ENCODE measurements at regions not wholly inside any gene's neighbourhood (a gene's known extent, or its start where the extent isn't known, plus 50 kb on each side); places are given as distances from the start of the nearest gene placed in this dataset.
"Not testable (repeated sequence)": the region's sequence is repeated elsewhere in the genome, so short reads cannot be mapped to it uniquely, and the experiment has no call there.

DNA sequence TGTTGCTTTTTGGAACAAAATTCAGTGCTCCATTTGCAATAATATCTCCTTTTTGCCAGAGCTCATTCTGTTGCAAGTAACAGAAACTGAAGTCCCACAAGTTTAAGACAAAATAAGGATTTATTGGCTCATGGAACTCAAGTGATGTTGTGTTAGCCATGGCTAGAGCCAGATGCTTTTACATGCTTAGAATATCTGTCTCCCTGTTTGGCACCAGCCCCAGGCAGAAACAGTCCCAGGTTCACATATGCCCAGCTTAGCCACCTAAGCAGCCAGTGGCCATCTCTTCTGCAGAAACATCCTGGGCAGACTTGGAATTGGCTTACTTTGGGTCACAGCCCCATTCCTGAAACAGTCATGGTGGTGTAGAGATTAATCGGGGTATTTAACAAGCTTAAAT, 540.9 kb upstream of the SGCD start:
- no peak for DNase-seq

DNA sequence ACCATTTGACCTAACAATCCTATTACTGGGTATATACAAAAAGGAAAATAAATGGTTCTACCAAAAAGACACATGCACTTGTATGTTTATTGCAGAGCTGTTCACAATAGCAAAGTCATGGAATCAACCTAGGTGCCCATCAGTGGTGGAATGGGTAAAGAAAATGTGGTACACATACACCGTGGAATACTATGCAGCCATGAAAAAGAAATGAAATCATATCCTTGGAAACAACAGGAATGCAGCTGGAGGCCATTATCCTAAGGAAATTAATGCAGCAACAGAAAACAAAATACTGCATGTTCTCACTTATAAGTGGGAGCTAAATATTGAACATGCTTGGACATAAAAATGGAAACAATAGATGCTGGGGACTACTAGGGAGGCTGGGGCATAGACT, 534.1 kb upstream of the SGCD start:
- no peak for DNase-seq

DNA sequence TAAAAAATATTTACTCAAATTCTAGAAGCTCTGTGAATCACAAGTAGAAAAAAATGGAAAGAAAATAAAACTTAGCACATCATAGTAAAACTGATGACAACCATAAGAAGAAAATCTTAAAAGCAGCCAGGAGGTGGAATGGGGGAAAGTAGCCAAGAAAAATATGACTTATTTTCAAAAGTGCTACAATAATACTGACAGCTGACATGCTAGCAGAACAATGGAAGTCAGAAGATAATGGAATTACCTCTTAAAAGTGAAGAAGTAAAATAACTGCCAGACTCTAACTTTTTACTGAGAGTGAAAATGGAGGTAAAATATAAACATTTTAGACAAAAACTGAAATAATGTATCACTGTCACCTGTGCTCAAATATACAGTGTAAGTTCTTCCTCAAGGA, 532.2 kb upstream of the SGCD start:
- no peak for DNase-seq

GRCh38 chr5:155799308-155799707, 527.7 kb upstream of the SGCD start:
- DNase-seq: no peak

GRCh38 chr5:155807884-155808576, 518.9 kb upstream of the SGCD start:
- no peak for DNase-seq

GRCh38 chr5:155815248-155815647, 511.7 kb upstream of the SGCD start:
- DNase-seq: no peak

DNA sequence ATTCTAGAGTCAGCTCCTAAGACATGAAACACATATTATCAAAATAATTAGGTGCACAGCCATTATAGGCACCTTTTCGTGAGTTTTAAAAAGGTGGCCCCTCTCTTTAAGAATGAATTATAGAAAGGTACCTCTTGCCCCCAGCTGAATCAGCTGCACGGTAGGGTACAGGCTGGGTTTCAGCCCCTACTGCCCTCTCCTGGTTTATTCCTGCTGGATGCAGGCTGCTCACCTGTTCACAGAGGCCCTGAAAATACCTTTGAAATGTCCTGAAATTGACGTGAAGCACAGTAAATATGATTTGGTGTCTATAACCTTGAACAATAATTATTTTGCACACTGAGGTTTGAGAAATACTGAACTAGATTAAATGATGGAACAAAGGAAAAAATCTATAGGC, 504.8 kb upstream of the SGCD start:
- no peak for DNase-seq

DNA sequence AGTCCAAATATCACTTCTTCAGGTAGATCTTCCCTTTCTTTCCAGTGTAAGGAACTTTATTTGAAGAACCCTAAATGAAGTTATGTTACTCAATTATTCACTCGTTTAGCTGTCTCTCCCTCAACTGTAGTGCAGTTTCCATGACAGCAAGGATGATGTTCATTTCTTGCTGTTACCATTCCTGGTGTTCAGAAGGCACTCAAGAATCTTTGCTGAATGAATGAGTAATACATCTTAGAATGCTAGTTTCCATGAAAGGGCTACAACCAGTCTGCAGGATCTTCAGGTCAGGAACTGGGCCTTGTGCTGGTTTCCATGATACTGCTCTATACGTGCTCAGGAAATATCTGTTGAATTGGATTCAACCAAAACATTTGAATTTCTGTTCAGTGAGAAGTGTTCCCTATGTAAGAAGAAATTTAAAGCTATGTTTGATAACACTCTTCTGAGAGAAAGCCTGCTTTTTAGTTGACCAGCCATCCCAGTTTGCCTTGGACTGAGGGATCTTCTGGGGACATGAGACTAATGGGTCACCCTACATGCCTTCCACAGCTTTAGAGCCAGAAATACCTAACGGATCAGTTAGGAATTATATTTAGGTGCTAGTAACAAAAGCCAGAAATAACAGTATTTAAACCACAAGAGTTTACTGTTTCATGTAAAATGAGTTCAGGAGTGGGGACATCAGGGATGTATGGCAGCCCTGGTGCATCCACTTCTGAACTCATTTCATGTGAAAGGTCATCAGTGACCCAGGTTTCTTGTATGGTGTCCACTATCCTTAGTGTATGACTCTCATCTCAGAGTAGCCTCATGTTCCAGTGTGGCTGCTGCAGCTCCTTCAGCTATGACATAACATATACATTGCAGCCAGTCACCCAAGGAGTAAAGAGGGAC, 500.1 kb upstream of the SGCD start:
- no peak for DNase-seq

DNA sequence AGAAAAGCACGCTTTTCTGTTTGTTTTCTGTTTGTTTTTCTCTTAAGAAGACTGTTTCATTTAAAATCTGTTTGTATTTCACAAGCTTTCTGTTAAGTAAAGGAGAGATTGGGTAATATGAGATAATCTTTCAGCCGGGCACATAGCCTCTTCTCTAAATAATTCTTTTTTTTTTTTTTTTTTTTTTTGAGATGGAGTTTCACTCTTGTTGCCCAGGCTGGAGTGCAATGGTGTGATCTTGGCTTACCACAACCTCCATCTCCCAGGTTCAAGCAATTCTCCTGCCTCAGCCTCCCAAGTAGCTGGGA, 499.5 kb upstream of the SGCD start:
- not testable (repeated sequence) for DNase-seq

DNA sequence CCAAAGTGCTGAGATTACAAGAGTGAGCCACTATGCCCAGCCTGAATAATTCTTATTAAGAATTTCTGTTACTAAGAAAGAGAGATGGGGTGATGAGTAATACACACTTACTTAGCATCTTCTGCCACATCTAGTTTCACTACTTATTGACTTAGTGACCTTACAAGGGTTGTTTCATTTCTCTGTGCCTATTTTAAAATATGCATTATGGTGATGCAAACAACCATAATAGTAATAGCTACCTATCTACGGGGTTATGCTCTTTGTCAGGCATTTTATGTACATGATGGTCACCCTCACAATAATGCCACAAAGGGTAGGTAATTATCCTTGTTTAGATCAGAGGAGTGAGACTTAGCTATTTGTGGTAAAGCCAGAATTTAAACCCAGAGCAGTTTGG, 499.0 kb upstream of the SGCD start:
- no peak for DNase-seq

DNA sequence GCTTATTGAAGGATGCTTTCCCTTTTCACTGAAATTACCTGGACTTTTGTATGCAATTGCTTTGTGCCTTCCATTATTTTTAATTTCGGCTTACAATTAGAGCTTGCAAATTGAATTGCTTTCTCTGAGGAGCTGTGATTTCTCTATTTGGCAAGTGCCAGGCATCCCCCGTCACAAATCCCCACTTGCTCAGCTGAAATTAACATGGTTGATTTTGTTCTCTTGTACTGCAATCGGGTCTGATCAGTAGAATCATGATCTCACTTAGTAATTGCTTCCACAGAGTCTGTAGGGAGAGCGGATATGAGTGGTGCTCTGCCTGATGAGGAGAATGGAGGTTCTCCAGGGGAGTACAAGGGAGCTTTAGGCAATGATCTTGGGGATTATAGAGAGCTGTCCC, 495.5 kb upstream of the SGCD start:
- no peak for DNase-seq

DNA sequence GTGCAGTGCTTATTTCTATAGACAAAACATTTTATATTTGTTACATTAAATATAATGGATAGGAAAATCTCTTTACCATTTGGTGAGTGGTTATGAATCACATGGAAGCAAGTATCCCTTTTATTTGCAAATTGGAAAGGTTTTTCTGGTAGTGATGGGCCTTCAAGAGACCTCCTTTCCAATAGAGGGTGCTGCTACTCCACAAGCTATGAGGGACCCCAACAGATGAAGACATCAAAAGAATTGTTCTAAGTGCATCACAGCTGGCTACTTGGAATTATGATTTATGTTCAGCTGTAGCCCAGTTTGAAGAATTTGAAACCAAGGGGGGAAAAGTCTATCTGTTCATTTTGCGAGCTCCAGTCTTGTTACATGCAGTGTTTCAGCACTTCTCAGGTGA, 493.7 kb upstream of the SGCD start:
- DNase-seq: peak in 1 of 2 experiments; percentile 4

DNA sequence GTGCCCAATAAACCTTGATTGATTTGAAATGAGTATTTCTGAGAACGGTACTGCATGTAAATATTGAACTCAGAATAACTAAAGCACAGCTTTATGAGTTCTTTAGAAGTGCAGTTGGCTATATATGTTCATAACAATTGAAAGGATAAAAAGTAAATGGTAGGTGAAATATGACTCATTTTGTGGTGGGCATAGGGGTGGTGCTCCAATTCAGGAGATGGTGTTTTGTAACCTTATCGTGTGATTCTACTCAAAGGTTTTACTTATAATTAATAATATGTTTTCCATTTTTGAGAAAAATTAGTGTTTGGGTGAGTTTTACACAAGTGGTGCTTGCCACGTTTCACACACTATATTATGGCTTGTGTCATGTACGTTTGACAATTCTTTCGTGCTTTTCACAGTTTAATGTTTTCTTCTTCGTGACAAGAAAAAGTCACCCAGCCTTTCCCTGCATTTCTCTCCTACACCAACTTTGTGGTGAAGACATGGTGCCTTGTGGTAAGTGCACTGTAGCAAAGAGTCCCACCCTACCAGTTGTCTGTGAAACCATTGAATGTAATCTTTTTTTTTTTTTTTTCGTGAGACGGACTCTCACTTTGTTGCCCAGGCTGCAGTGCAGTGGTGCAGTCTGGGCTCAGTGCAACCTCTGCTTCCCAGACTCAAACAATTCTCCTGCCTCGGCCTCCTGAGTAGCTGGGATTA, 492.5 kb upstream of the SGCD start:
- DNase-seq: no peak

DNA sequence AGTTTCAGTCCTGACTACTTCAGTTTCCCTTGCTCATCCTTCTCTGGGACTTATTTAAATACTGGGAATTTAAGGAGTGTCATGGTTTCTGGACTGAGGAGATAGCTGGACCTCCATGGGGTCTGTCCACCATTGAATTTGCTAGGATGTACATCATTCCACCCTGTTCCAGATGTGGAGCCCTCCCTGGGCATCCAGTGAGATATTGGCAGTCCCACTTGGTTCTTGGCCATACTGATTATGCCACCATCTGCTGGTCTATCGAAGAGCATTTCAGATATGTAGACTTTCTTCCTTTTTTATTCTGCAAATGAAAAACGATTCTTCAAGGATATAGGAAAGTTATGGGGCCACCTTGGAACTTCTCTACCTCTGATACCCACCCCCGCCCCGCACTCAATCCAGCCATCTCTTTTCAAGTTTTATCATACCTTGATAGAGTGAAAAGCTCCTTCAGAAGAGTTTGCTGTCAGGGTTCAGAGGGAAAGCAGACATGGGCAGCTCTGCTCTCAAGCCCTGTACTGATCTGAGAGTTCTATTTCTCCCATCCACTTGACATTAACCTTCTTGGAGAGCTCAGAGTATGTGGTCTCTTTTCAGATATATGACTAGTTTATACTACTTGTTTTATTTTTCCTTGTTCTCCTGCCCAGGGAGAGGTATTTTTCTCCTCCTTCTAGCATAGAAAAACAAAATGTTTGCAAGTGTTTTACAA, 490.7 kb upstream of the SGCD start:
- DNase-seq: peak in 1 of 2 experiments; percentile 35

- no peak for DNase-seq
Observed at GRCh38 chr5:155838394-155838793, 488.6 kb upstream of the SGCD start.

DNA sequence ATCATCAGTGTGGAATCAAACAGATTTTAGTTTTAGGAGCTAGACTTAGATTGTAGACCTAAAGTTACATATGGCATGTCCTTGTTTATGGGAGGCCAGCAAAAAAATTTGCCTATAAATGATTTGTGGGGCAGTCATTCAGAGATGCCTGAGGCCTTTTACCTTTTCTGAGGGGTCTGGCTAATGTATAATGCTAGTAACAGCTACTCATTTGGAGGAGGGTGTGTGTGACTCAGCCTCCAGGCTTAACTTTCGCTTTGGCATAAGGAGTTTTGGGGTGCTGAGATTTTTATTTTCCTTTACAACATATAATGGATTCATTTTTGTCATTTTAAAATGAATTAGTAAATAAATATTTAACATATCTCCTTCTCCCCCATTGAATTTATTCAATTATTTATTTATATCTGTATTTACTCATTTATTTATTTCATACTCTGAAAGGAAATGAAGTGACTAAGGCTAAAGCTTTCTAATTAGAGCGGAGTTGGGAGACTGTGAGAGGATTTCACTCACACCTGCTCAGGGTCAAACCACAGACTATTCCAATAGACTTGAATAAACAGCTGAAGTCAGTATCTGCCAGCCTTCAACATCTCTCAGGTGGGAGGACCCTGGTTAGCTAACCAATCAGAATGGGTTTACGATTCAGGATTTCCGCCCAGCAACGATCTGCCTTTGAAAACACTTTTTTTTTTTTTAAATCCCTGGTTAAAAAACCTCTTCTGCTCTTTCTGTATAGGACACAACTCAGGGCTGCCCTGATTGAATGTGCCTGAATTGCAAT, 487.5 kb upstream of the SGCD start:
- DNase-seq: peak in 1 of 2 experiments; percentile 7

GRCh38 chr5:155844542-155844941, 482.4 kb upstream of the SGCD start:
- no peak for DNase-seq

DNA sequence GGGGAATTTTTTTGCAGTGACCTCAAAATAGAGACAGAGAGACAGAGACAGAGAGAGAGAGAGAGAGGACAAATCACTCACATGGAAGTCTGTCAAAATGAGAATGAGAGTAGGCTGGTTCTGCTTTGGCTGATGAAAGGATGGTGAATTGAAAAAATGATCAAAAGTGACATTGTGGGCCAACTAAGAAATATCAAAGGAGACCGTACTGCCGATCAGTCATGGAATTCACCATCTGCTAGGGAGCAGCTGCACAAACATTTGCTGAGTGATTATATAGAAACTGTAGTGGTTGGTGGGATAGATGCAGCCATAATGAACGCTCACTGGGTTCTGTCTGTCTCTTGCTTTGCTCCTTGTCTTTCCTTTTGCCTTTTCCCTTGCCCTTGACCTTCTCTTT, 476.6 kb upstream of the SGCD start:
- DNase-seq: peak in 1 of 2 experiments; percentile 27

DNA sequence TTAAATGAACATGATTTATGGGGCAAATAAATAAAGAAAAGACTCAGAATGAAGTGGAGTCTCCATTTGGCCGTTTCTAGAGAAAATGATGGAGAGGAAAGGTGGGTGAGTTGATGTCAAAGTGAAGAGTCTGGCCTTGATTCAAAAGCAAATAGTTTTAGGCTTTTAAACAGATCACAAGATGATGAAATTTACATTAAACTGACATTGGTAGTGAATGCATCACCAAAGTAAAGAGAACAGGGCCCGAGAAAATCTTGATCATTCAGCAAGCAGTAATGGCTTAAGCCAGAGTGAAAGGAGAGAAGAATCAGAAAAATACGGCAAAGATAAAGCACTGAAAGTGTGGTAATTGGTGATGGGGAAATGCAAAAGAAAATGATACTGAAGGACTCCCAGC, 460.0 kb upstream of the SGCD start:
- no peak for DNase-seq

- no peak for DNase-seq
Observed at GRCh38 chr5:155867522-155868088, 459.4 kb upstream of the SGCD start.

DNA sequence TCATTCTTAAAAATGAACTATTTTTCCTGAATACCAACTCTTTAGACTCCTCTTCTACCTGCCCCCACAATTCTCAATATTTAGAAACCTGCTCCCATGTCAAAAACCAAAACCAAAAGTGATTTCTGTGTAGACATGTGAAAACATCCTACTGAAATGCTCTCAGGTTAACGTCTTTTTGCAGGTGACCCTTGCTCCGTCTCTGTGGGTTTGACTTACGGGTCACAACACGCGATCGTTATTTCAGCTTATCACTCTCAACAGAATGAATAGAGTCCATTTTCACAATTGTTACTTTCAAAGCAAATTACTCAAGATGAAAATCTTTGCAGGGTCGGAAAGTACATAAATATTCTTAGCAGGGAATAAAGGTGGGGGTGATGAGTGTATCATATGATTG, 456.3 kb upstream of the SGCD start:
- DNase-seq: no peak

DNA sequence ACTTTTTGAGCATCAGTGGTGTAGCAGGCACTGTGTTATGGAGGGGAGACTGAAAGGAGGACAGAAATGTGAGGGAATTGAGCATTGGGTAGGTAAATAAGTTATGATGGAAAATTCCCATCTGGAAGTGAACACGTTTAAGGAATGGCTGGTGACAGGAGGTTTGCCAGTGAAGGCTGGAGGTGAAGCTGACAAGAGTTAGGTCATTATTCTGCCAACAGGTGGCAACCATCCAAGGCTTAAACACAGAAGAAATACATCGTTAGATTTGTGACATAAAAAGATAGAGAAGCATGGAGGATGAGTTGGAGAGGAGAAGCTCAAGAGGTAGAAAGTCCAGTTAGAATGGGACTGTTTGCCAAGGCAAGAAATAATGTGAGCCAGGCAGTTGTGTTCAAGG, 455.3 kb upstream of the SGCD start:
- DNase-seq: no peak
